IPS-15b (cell line): ENCODE measurements at regions not wholly inside any gene's neighbourhood (a gene's known extent, or its start where the extent isn't known, plus 50 kb on each side); places are given as distances from the start of the nearest gene placed in this dataset.

Experiments
- H3K27me3 ChIP-seq: one replicate; pipeline ENCODE4 v1.6.1; 2013; ENCODE audit warnings: low read length; ENCODE audit not compliant: control insufficient read depth, insufficient read depth
- H3K36me3 ChIP-seq: one replicate; pipeline ENCODE4 v1.6.1; 2013; ENCODE audit warnings: low read length; ENCODE audit not compliant: control insufficient read depth, insufficient read depth
- H3K4me1 ChIP-seq: one replicate; pipeline ENCODE4 v1.6.1; 2013; ENCODE audit warnings: mild to moderate bottlenecking, low read length; ENCODE audit not compliant: control insufficient read depth, insufficient read depth
- H3K4me3 ChIP-seq: one replicate; pipeline ENCODE4 v1.5.1; 2013; ENCODE audit warnings: low read depth, low read length
- H3K9ac ChIP-seq: one replicate; pipeline ENCODE4 v1.6.1; 2013; ENCODE audit warnings: low read depth, mild to moderate bottlenecking, low read length
- H3K9me3 ChIP-seq: one replicate; pipeline ENCODE4 v1.6.1; 2013; ENCODE audit warnings: mild to moderate bottlenecking, low read length; ENCODE audit not compliant: control insufficient read depth, insufficient read depth

GRCh38 chr9:86792136-86792535, 155.2 kb downstream of the GAS1 start:
- Histone ChIP-seq H3K36me3 (no peaks in the 10 kb centered on the region), H3K9me3 (no peaks in the 10 kb centered on the region), H3K9ac (no peak overlapping the region), H3K4me1 (peaks cover 13% of the 10 kb centered on the region), H3K27me3 (no peaks in the 10 kb centered on the region), H3K4me3 (no peak overlapping the region)

GRCh38 chr9:86790805-86791204, 156.5 kb downstream of the GAS1 start:
- Histone ChIP-seq H3K4me1 (peaks cover 9% of the 10 kb centered on the region), H3K27me3 (no peaks in the 10 kb centered on the region), H3K9me3 (no peaks in the 10 kb centered on the region), H3K9ac (no peak overlapping the region), H3K36me3 (no peaks in the 10 kb centered on the region), H3K4me3 (no peak overlapping the region)

- H3K36me3 ChIP-seq = no peaks in the 10 kb centered on the region
- H3K9me3 ChIP-seq = no peaks in the 10 kb centered on the region
- H3K9ac ChIP-seq = no peak overlapping the region
- H3K4me3 ChIP-seq = no peak overlapping the region
- no peaks in the 10 kb centered on the region for H3K4me1 ChIP-seq
- no peaks in the 10 kb centered on the region for H3K27me3 ChIP-seq
Observed at GRCh38 chr9:86788456-86788855, 158.8 kb downstream of the GAS1 start.

- no peaks in the 10 kb centered on the region for H3K9me3 ChIP-seq
- H3K4me1 ChIP-seq = no peaks in the 10 kb centered on the region
- no peaks in the 10 kb centered on the region for H3K27me3 ChIP-seq
- no peak overlapping the region for H3K4me3 ChIP-seq
- no peak overlapping the region for H3K9ac ChIP-seq
- no peaks in the 10 kb centered on the region for H3K36me3 ChIP-seq
Observed at GRCh38 chr9:86783884-86784283, 163.4 kb downstream of the GAS1 start.

GRCh38 chr9:86782831-86783230, 164.5 kb downstream of the GAS1 start:
- Histone ChIP-seq H3K9ac (no peak overlapping the region), H3K36me3 (no peaks in the 10 kb centered on the region), H3K9me3 (no peaks in the 10 kb centered on the region), H3K4me3 (no peak overlapping the region), H3K27me3 (no peaks in the 10 kb centered on the region), H3K4me1 (no peaks in the 10 kb centered on the region)

GRCh38 chr9:86778761-86779160, 168.5 kb downstream of the GAS1 start:
- H3K27me3 ChIP-seq = no peaks in the 10 kb centered on the region
- H3K36me3 ChIP-seq = no peaks in the 10 kb centered on the region
- no peak overlapping the region for H3K4me3 ChIP-seq
- H3K9ac ChIP-seq = no peak overlapping the region
- no peaks in the 10 kb centered on the region for H3K9me3 ChIP-seq
- H3K4me1 ChIP-seq = no peaks in the 10 kb centered on the region

GRCh38 chr9:86775718-86776117, 171.6 kb downstream of the GAS1 start:
- no peaks in the 10 kb centered on the region for H3K27me3 ChIP-seq

GRCh38 chr9:86774116-86774515, 173.2 kb downstream of the GAS1 start:
- H3K9me3 ChIP-seq = no peaks in the 10 kb centered on the region
- no peak overlapping the region for H3K9ac ChIP-seq
- no peaks in the 10 kb centered on the region for H3K36me3 ChIP-seq
- H3K4me1 ChIP-seq = no peaks in the 10 kb centered on the region
- H3K27me3 ChIP-seq = no peaks in the 10 kb centered on the region
- H3K4me3 ChIP-seq = no peak overlapping the region

More at GRCh38 chr9:86775718-86776117, 171.6 kb downstream of the GAS1 start:
- Histone ChIP-seq H3K36me3 (no peaks in the 10 kb centered on the region), H3K4me1 (no peaks in the 10 kb centered on the region), H3K9me3 (no peaks in the 10 kb centered on the region), H3K4me3 (no peak overlapping the region), H3K9ac (no peak overlapping the region)

- Histone ChIP-seq H3K27me3 (no peaks in the 10 kb centered on the region), H3K36me3 (no peaks in the 10 kb centered on the region), H3K4me3 (no peak overlapping the region), H3K9ac (no peak overlapping the region), H3K4me1 (no peaks in the 10 kb centered on the region), H3K9me3 (no peaks in the 10 kb centered on the region)
Observed at GRCh38 chr9:86773422-86773945, 173.8 kb downstream of the GAS1 start.

GRCh38 chr9:86772635-86772993, 174.7 kb downstream of the GAS1 start:
- H3K27me3 ChIP-seq = no peaks in the 10 kb centered on the region
- no peaks in the 10 kb centered on the region for H3K4me1 ChIP-seq

GRCh38 chr9:86771941-86772634, 175.2 kb downstream of the GAS1 start:
- Histone ChIP-seq H3K4me1 (no peaks in the 10 kb centered on the region), H3K27me3 (no peaks in the 10 kb centered on the region)

More at GRCh38 chr9:86772635-86772993, 174.7 kb downstream of the GAS1 start:
- Histone ChIP-seq H3K4me3 (no peak overlapping the region), H3K9ac (no peak overlapping the region), H3K36me3 (no peaks in the 10 kb centered on the region), H3K9me3 (no peaks in the 10 kb centered on the region)

GRCh38 chr9:86771420-86771819, 175.9 kb downstream of the GAS1 start:
- H3K9ac ChIP-seq = no peak overlapping the region
- H3K27me3 ChIP-seq = no peaks in the 10 kb centered on the region
- H3K4me3 ChIP-seq = no peak overlapping the region
- H3K9me3 ChIP-seq = no peaks in the 10 kb centered on the region
- H3K4me1 ChIP-seq = no peaks in the 10 kb centered on the region
- H3K36me3 ChIP-seq = no peaks in the 10 kb centered on the region

More at GRCh38 chr9:86771941-86772634, 175.2 kb downstream of the GAS1 start:
- Histone ChIP-seq H3K36me3 (no peaks in the 10 kb centered on the region), H3K4me3 (no peak overlapping the region), H3K9ac (no peak overlapping the region), H3K9me3 (no peaks in the 10 kb centered on the region)
